Pancreas (tissue), 10 donors: ENCODE measurements at regions not wholly inside any gene's neighbourhood (a gene's known extent, or its start where the extent isn't known, plus 50 kb on each side); places are given as distances from the start of the nearest gene placed in this dataset.
A peak's percentile ranks its signal among the peaks of the same experiment; 100 is the strongest.

Experiments used
- ATAC-seq, 4 donors: fragments of 200-7000 bp; cut with Tn5 transposase; one replicate each; pipeline versions ENCODE4 v1.8.0 to v1.9.1; 2020; ENCODE audit warnings: mild to moderate bottlenecking in 4 of 4, moderate library complexity in 4 of 4
- DNase-seq, 6 donors: peaks; one replicate each; pipeline ENCODE4 v3.0.0-alpha.2; 2020
- FAIRE-seq: peaks from 2 replicates; lab custom pipeline; 2012; peaks lifted over from hg19 to GRCh38; lab: Jason Lieb, UNC
- H3K27ac ChIP-seq, 4 donors: fragments of 200-600 bp; sonication (generic); 1 replicate in 3 of 4; 2 replicates in 1 of 4; pipeline versions ENCODE4 v1.5.0 to v1.8.0; 2020
- H3K27me3 ChIP-seq, 4 donors: fragments of 200-600 bp; one replicate each; pipeline ENCODE4 v1.8.0; 2021
- H3K36me3 ChIP-seq, 3 donors: fragments of 200-600 bp; sonication (generic) in 1 of 3; one replicate each; pipeline versions ENCODE4 v1.5.0 to v1.8.0; 2020 to 2021
- H3K4me1 ChIP-seq, 3 donors: fragments of 200-600 bp; one replicate each; pipeline ENCODE4 v1.8.0; 2021
- H3K4me3 ChIP-seq, 4 donors: fragments of 200-600 bp; sonication (generic) in 2 of 4; one replicate each; pipeline versions ENCODE4 v1.5.0 to v1.8.0; 2020 to 2021
- H3K9me3 ChIP-seq, 4 donors: fragments of 200-600 bp; one replicate each; pipeline ENCODE4 v1.8.0; 2021
- CTCF ChIP-seq, 4 donors: fragments of 200-600 bp; sonication (generic) in 3 of 4; IDR thresholded peaks; one replicate each; pipeline versions ENCODE4 v1.5.0 to v1.8.0; 2021; ENCODE audit warnings: antibody characterized with exemption in 4 of 4
- WGBS, 2 donors: extraction: QIAGEN DNeasy Blood & Tissue Kit; methylation state at CpG; one replicate each; pipeline ENCODE4 v1.1.7; 2013; 5-methylcytosine and 5-hydroxymethylcytosine counted together
- intact Hi-C, 3 donors: fragments of 100-400 bp; cut with DNase I; formaldehyde crosslinking; loops; one replicate each; pipeline versions ENCODE4 v1.11.1 to v1.14.2; 2022
- donor health status: healthy with polysubstance abuse.
- donor health status: DM: no; HTN: no; CAD: no; lungs with moderate emphysema.
- donor health status: DM: no; HTN: no; CAD: no.
- donor health status: control.
- donor health status: control.
- donor health status: Bipolar disorder and iron deficiency.
- donor health status: DM: yes; HTN: yes; CAD: no.
- donor health status: DM: no; HTN: no; CAD: no.
- donor health status: DM: no; HTN: no; CAD: no.
- donor health status: DM: yes; HTN: yes; CAD: no.

GRCh38 chr7:11946794-11947193 lies 114.8 kb upstream of the THSD7A start:
- intact Hi-C loops, result no loop called here
- DNase-seq, result no peak
- no peak for ATAC-seq
- no peak for TF ChIP-seq CTCF (IDR thresholded peaks at IDR 0.05)
- Histone ChIP-seq H3K9me3 (no peaks in the 10 kb centered on the region), H3K4me1 (no peaks in the 10 kb centered on the region), H3K27ac (no peak overlapping the region), H3K4me3 (no peak overlapping the region), H3K27me3 (no peaks in the 10 kb centered on the region), H3K36me3 (no peaks in the 10 kb centered on the region)
- FAIRE-seq, result no peak
- WGBS, 2 donors, result 88 to 100% methylated on average over 1 of the region's 1 CpG

GRCh38 chr7:11950281-11950680 lies 118.3 kb upstream of the THSD7A start:
- no peak overlapping the region for H3K4me3 ChIP-seq
- H3K27me3 ChIP-seq, result no peaks in the 10 kb centered on the region
- TF ChIP-seq CTCF (IDR thresholded peaks at IDR 0.05), result no peak
- no peak for ATAC-seq
- no peak for FAIRE-seq
- 75 to 80% methylated on average over 4 of the region's 4 CpGs for WGBS, 2 donors
- intact Hi-C loops, result no loop called here
- no peaks in the 10 kb centered on the region for H3K9me3 ChIP-seq
- H3K27ac ChIP-seq, result no peak overlapping the region
- H3K4me1 ChIP-seq, result no peaks in the 10 kb centered on the region
- peak in 3 of 6 donors; percentile 6 to 53 (median 38) for DNase-seq
- H3K36me3 ChIP-seq, result no peaks in the 10 kb centered on the region

- ATAC-seq (no peak), DNase-seq (peak in 1 of 6 donors; percentile 9), FAIRE-seq (no peak)
- Histone ChIP-seq H3K36me3 (no peaks in the 10 kb centered on the region), H3K27ac (no peak overlapping the region), H3K4me1 (no peaks in the 10 kb centered on the region), H3K9me3 (no peaks in the 10 kb centered on the region), H3K27me3 (no peaks in the 10 kb centered on the region), H3K4me3 (no peak overlapping the region)
- WGBS, 2 donors, result 72 to 83% methylated on average over 3 of the region's 3 CpGs
- intact Hi-C loops, result no loop called here
- TF ChIP-seq CTCF (IDR thresholded peaks at IDR 0.05), result no peak
Observed at GRCh38 chr7:11950942-11951341, 118.9 kb upstream of the THSD7A start.

- no peak overlapping the region for H3K4me3 ChIP-seq
- DNase-seq (no peak), FAIRE-seq (no peak), ATAC-seq (no peak)
- no peaks in the 10 kb centered on the region for H3K4me1 ChIP-seq
- intact Hi-C loops, result no loop called here
- no peaks in the 10 kb centered on the region for H3K36me3 ChIP-seq
- H3K27ac ChIP-seq, result no peak overlapping the region
- WGBS, 2 donors, result 85 to 91% methylated on average over 3 of the region's 3 CpGs
- no peaks in the 10 kb centered on the region for H3K27me3 ChIP-seq
- no peaks in the 10 kb centered on the region for H3K9me3 ChIP-seq
- TF ChIP-seq CTCF (IDR thresholded peaks at IDR 0.05), result no peak
Observed at GRCh38 chr7:11951909-11952308, 119.9 kb upstream of the THSD7A start.

GRCh38 chr7:11952972-11953371 lies 121.0 kb upstream of the THSD7A start:
- H3K9me3 ChIP-seq, result no peaks in the 10 kb centered on the region
- FAIRE-seq, result no peak
- H3K27me3 ChIP-seq, result no peaks in the 10 kb centered on the region
- H3K4me1 ChIP-seq, result no peaks in the 10 kb centered on the region
- WGBS, 2 donors, result 76 to 82% methylated on average over 2 of the region's 2 CpGs
- H3K36me3 ChIP-seq, result no peaks in the 10 kb centered on the region
- no peak overlapping the region for H3K4me3 ChIP-seq
- no peak for ATAC-seq
- intact Hi-C loops, result no loop called here
- TF ChIP-seq CTCF (IDR thresholded peaks at IDR 0.05), result no peak
- DNase-seq, result no peak
- H3K27ac ChIP-seq, result no peak overlapping the region
